ENCODE measurements at regions not wholly inside any gene's neighbourhood (a gene's known extent, or its start where the extent isn't known, plus 50 kb on each side); places are given as distances from the start of the nearest gene placed in this dataset.

GRCh38 chr12:93043877-93044209, 114.7 kb upstream of the EEA1 start:
- no peak for DNase-seq

- no peak for DNase-seq
These were observed 118.0 kb upstream of the EEA1 start for GRCh38 chr12:93047118-93047517.

GRCh38 chr12:93048656-93049055, 119.6 kb upstream of the EEA1 start:
- DNase-seq, result no peak

GRCh38 chr12:93050026-93050747, 121.1 kb upstream of the EEA1 start:
- no peak for DNase-seq

GRCh38 chr12:93050748-93051081, 121.6 kb upstream of the EEA1 start:
- DNase-seq, result no peak

GRCh38 chr12:93054021-93054420, 124.9 kb upstream of the EEA1 start:
- no peak for DNase-seq

GRCh38 chr12:93055221-93055620, 126.1 kb upstream of the EEA1 start:
- DNase-seq, result no peak

GRCh38 chr12:93056971-93057535, 128.0 kb upstream of the EEA1 start:
- DNase-seq, result peak; percentile 28

GRCh38 chr12:93058280-93058679, 129.2 kb upstream of the EEA1 start:
- no peak for DNase-seq

GRCh38 chr12:93059288-93059687, 130.2 kb upstream of the EEA1 start:
- DNase-seq, result no peak

- DNase-seq, result peak; percentile 93
These were observed 131.0 kb upstream of the EEA1 start for GRCh38 chr12:93059925-93060665.

- peak; percentile 38 for DNase-seq
These were observed 131.8 kb upstream of the EEA1 start for GRCh38 chr12:93060666-93061472.

- no peak for DNase-seq
These were observed 132.7 kb upstream of the EEA1 start for GRCh38 chr12:93061473-93062419.

GRCh38 chr12:93065896-93066295, 136.8 kb upstream of the EEA1 start:
- DNase-seq, result no peak

GRCh38 chr12:93072340-93072739, 143.2 kb upstream of the EEA1 start:
- DNase-seq, result no peak

- no peak for DNase-seq
These were observed 144.2 kb upstream of the EEA1 start for GRCh38 chr12:93073324-93073723.

GRCh38 chr12:93078059-93078458, 149.0 kb upstream of the EEA1 start:
- DNase-seq, result no peak

GRCh38 chr12:93078577-93078976, 149.5 kb upstream of the EEA1 start:
- no peak for DNase-seq

GRCh38 chr12:93079271-93079670, 150.2 kb upstream of the EEA1 start:
- DNase-seq, result no peak

- DNase-seq, result no peak
These were observed 150.9 kb upstream of the EEA1 start for GRCh38 chr12:93079976-93080375.

- no peak for DNase-seq
These were observed 151.4 kb upstream of the EEA1 start for GRCh38 chr12:93080452-93080851.
